GM18520 (cell line): ENCODE measurements at regions not wholly inside any gene's neighbourhood (a gene's known extent, or its start where the extent isn't known, plus 50 kb on each side); places are given as distances from the start of the nearest gene placed in this dataset.
"Not testable (repeated sequence)": the region's sequence is repeated elsewhere in the genome, so short reads cannot be mapped to it uniquely, and the experiment has no call there.

Source experiments
- ATAC-seq: cut with Tn5 transposase; IDR thresholded peaks from one replicate; pipeline ENCODE4 v1.9.1; 2021; ENCODE audit not compliant: unreplicated experiment

DNA sequence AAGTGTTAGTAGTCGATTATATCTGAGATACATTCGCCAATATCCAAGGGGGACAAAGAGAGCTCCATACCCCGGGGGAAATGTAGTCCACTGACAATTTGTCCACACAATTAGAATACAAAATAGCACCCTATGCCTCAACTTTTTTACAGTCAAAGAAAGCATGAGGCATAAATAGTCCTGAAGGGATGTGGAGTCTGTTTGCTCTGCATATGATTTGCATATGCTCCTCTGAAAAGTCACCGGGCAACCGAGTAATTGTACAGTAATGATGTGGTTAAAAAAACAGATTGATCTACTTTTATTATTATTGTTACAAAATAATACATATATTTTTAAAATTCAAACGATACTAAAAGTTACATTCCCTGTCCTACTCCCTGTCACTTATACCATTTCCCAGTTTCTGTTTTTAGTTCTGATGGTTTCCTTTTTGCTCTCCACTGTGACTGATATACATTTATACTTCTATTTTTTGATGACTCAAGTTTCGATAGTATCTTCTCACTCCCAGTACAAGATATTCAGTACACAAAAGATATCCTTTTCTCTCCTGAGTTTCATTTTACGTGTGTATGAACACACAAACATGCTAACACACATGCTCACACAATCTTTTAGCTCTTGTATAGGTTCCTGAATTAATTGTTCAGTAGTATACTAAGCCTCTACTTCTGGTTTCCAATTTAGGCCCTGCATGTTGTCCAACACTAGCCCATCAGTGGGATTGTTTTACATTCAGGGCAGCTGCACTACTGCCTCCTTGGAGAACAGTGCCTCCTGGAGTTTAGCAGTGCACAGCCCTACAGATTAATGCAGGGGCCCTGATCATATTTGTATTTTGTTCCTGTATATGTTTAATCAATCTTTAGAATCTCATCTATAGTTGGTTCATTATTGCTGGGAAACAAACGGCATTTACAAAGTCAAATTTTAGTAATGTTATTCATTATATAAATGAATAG, 130.9 kb downstream of the TES start:
- no peak for ATAC-seq

DNA sequence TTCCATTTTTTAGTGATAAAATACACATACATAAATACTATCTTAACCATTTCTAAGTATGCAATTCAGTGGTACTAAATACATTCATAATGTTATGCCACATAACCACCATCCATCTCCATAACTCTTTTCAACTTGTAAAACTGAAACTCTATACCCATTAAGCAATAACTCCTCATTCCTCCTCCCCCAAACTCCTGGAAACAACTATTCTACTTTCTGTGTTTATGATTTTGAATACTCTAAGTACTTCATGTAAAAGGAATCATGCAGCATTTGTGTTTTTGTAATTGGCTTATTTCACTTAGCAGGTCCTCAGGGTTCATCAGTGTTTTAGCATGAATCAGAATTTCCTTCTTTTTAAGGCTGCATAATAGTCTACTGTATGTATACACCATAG, 131.8 kb downstream of the TES start:
- ATAC-seq = no peak

DNA sequence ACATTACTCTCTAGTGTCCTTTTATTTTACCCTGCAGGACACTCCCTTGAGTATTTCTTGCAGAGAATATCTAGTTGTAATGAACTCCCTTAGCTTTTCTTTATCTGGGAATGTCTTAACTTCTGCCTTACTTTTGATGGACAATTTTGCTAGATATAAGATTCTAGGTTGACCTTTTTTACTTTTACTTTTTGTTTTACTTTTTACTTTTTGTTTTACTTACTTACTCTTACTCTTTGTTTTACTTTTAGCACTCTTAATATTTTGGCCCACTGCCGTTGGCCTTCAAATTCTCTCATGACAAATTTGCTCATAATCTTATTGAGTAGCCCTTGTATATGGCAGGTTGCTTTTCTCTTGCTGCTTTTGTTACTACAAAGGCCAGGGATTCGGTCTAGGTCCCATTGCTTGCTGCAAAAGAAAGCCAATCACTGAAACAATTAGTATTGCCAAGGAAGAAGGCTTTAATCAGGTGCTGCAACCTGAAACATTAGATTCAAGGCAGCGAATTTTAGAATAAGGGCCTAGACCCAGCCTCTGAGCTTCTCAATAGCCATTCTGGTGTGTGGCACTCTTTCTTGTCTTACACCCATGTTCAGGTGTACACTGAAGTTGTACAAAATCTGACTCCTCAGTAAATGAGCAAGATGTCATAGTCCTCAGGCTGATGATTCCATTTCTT, 137.0 kb downstream of the TES start:
- ATAC-seq = no peak

DNA sequence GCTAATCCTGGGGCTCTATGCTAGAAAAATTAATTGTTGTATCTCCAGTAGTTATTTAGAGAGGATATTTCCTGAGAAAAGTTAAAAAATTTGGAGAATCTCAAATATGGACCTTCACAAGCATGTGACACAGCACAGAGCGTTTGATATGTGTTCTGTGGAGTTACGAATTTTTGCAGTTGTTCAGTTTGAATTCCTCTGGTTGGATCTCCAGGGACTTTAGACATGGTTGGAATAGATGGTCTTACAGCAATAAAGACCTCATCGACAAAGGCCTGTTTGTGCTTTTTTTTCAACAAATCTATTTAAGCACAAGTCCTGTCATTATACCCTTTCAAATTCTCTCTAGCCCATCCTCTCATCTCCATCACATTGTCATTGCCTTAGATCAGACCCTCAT, 138.0 kb downstream of the TES start:
- no peak for ATAC-seq

DNA sequence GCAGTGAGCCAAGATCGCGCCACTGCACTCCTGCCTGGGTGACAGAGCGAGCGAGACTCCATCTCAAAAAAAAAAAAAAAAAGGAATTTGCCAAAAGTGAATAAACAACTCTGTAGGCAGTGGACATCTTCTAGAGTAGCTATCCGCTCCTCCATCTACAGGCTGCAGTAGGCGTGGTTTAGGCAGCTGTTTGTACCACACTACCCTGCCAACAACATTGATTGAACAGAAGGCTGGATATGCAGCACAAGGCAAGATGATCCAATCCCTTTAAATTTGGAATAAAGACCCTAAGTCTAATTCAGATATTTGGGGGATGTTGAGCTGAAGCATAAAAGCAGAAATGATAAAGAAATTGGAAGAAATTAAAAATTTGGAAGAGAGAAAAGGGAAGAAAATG, 141.6 kb downstream of the TES start:
- ATAC-seq = no peak

DNA sequence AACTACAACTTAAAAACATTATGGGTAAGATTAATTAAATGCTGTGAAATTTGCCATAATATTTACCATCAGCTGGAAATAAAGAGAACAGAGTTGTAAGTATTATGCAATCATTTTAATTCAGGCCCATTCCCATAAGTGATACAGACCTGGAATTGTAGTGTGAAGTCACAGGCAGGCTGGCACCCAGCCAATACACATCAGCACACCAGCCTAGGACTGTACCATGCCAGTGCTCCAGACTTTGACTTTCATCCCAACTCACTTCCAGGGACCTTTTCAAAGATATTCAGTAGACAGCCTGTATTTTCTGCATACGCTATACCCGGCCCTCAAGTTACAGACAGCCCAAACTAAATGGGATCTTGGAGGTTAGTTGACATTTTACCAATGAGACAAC, 143.3 kb downstream of the TES start:
- ATAC-seq = no peak

DNA sequence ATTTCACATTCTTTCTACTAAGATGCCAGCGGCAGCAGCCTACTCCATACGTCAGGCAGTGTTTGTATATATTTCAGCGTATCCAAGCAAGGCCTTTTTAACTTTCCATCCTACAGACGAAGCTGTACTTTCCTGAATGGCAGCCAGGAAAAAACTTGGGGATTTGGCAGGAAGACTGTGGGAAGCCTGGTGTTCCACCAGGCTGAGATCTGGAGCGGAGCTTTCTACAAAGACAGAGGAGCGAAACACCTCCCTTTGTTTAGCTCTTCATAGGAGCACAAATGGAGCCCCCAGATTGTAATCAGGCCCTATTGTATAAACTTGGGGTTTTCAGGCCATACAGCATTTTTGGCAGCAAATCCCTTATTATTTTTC, 143.8 kb downstream of the TES start:
- no peak for ATAC-seq

DNA sequence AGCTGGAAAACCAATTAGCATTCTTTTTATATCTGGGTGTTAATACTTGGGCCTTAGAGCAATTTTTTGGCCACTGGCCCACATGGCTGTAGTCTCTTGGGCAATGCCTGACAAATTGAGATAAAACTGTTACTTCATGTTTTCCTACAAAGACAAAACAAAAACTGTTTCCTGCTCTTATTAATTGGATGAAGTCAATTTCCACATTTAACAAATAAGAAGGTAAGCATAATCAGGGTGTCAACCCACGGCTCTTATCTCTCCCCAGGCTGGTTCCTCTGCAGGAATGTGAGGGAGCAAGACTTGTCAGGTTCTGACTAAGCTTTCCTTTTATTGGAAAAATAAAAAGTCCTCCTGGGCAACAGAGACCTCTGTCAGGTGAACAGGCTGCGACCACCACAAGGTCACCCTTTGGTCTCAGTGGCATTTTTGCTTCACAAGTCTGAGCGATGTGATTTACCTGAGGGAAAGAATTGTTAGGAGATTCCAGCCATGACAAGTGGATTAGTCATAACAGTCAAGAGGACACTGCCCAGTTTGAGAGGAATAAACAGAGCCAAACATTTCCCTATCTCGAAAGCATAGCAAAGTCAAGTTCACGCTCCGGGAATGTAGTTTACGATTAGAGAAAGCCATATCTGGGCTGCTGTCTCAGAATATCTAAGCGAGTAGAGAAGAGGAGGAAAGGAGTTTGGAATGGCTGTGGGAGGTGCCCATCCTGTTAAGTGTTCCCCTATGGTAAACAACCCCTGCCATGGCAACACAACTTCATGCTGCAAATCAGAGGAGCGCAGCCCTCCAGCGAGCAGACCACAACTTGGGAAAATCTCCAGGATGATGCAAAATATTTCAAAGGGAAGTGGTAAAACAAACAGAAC, 144.4 kb downstream of the TES start:
- no peak for ATAC-seq

DNA sequence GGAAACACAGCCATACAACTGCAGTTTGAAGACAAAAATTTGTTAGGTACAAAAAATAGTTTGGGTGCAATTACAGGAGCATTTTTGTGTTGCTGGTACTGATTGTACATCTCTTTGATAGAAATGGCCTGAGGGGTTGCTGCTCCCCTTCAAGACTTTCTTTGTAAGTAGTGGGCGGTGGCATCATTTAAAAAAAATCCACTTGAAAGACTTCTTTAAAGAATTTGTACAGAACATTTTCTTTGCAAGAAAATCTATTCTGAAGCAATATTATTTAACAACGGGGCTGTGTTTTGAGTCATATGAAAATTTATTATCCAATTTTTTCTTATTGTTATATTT, 144.1 kb upstream of the CAV2 start:
- ATAC-seq = no peak

DNA sequence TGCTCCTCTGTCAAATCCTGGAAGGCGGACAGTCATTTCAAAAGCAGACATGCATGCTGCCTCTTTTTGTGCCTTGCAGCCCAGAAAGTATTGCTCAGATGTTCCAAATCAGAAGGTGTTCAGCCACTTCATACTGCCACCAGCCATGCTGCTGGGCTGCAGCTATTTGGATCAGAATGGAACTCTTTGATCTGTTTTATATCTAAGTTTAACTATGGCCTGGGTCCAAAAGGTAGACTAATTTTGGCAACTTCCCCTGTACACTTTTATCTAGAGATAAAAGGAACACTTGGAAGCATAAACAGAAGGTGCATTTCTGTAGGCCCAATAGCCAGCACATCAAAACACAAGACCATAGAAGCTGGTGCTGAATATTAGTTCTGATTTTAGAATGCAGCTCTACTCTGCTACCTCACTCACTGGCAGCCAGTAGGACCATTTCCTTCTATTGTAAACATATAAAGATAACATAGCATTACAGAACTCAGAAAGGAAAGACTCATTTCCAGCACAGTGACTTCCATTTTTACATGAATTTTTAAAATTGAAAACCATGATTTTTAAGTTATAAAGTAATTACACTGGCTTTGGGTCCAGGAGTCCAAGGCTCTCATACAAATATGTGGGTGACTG, 143.1 kb upstream of the CAV2 start:
- no peak for ATAC-seq

DNA sequence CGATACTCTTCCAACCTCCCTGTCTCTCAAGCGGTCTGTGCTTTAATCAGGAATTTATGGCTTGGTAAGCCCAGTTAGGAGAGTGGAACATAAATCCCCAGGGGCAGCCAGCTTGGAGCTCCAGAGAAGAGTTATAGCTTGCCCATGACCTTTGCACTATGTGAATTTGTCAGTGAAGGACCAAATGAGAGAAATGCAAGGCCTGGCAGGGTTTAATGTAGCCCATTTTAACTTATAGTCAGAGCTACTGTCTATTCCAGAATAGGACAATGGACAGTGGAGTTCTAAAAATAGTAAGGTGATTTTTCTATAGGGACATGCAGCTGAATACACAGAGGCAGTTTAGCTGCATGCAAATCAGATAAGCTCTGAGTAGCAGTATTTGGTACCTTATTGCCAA, 142.6 kb upstream of the CAV2 start:
- no peak for ATAC-seq

DNA sequence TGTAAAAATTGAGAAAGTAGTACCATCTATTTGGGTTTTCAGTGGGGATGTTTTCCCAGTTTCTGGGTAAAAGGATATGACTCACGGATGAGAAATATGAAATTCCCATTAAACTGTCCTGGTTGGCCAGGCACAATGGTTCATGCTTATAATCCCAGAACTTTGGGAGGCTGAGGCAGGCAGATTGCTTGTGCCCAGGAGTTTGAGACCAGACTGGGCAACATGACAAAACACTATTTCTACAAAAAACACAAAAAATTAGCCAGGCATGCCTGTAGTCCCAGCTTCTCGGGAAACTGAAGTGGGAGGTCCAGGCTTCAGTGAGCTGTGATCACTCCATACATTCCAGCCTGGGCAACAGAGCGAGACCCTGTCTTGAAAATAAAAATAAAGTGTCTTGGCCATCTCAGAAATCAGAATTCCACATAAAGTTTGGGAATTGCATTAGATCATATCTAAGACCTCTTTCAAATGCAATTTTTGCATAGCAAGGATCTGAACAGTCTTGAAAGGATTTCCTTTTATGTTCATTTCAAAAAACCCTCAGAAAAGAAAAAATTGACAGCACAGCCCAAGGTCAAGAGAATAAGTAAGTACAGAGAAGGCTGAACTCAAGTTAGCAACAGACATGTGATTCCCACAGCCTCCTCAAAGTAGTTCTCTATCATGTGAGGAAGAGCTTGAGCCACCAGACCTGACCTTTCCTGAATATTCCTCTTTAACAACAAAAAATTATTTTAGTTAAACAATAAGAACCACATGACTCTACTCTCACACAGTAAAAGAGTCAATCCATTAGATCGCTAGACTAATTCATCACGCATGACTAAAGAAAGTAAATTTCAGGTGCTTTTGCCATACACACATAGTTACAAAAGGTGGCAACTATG, 141.5 kb upstream of the CAV2 start:
- ATAC-seq = no peak

DNA sequence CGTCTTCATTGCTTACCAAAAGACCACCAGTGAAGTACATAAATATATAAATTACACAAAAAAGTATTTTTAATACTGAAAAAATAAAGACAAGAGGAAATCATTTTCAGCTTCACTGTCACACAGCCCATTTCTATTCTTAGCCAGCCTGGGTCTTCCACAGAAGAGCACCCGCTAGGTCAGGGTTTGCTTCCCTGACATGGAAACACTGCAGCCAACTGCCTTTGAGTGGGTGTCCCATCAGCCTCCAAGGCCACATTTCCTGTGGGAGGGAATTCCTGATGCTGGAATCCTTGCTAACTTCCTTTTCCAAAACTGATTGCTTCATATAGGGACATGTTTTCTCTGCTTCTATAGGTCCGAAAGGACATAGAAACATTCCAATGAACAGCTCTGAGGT, 137.8 kb upstream of the CAV2 start:
- no peak for ATAC-seq

DNA sequence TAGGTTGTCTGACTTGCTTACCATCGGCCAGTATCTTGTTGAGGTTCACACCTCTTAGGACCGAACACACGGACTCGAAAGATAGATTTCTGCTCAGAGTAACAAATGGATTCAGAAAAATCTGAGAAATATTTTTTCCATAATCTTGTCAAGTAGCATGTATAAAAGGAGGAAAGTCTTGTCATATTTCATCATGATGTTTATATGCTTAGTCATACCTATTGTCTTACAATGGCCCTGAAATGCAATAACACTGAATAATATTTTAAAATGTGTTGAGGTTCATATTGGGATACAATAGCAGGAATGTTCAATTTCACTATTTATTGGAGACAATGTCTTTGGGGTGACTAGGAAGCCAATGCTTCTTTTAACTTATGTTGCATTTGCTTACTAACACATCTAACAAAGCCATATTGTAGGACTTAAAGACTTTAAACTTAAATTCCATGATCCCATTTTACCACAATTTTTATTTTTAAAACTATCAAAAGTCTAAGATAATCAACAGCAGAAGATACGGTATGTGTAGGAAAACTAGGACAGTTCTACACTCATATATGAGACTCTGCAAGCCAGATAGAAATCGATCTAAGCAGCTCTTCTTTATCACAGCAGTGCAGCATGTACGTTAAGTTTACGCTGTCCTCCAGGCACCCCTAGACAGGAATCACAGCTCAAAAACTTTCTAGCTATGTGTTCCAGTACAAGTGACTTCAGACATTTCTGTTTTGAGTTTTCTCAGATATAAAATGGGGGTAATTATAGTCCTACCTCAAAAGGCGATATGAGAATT, 135.7 kb upstream of the CAV2 start:
- ATAC-seq = no peak

DNA sequence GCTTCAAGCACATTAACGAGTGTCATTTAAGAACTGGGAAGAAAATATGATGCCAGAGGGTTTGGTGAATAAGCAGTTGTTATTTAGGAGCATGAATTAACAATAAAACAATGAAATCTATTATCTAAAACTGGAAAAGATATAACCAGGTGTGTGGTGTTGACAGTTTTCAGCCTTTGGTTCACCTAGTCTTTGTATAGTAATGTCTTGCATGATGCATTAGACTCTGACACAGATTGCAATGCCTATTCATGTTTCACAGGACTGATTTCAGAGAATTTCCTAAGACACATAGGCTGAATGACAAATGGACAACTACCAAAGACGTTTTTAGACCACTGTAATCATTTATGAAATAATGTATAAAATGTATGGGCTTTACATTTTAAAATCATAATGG, 135.1 kb upstream of the CAV2 start:
- ATAC-seq = no peak

DNA sequence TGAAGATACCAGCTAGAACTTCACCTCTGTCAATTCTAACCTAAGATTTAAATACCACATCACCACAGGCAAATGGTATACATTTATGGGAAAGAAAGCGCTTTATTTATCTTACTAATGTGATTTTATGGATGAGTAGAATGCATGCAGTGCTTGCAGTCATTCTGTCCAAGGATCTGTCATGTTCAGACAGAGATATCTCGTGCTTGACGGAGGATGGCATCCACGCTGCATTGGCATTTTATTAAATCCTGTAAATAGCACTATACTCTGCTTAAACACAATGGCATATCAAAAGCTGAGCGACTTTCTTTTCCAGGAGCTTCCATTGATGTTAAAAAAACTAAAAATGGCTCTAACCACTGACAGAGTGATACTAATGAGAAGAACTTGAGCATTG, 133.7 kb upstream of the CAV2 start:
- no peak for ATAC-seq

DNA sequence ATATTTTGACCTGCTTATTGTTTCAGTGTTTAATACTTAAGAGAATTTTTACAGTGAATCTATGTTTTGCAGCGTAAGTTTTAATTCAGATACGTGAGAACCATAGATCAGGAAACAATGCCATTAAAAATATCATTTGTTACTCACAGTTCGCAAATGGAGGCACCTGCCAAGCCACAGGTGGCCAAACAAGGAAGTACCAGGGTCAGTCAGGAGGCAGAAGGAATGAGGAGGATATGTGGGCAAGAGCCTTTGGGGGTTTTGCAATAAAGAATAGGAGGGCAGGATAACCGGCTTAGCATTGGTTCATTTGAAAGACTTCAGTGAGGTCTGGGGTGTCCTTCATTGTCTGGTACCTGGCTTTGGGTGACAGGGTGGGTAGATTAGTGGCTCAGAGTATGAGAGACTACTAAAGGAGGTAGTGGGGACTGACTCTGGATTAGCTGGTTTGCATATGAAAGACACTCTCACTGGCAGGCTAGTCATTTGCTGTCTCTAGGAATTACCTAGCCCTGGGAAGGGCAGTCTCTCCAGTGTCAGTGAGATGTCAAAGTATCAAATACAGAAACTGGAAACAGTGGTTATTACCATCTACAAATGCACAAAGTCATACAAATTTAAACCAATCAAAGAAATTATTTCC, 132.2 kb upstream of the CAV2 start:
- no peak for ATAC-seq

DNA sequence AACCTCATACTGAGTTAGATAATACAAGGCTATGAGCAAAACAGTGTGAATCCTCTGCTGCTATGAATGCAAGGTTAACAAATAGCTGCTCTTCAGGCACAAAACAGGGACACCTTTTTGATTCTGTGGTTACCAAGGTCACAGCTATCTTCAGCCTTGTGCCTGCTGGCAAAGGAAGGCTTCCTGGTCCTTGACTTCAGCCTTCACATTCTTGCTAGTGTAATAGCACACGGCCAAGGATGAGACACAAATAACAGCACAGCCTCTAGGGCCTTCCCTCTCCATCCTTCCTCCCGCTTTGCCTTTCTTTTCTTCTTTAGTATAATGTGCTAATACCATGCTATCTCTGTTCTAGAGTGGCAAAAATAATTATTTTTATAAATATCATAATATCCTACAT, 130.6 kb upstream of the CAV2 start:
- ATAC-seq = no peak

DNA sequence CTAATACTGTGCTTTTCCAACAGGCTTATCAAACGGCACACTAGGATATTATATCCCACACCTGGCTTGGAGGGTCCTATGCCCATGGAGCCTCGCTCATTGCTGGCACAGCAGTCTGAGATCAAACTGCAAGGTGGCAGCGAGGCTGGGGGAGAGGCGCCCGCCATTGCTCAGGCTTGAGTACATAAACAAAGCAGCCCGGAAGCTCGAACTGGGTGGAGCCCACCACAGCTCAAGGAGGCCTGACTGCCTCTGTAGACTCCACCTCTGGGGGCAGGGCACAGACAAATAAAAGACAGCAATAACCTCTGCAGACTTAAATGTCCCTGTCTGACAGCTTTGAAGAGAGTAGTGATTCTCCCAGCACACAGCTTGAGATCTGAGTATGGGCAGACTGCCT, 128.0 kb upstream of the CAV2 start:
- not testable (repeated sequence) for ATAC-seq
